WTC11 (cell line): ENCODE measurements at regions not wholly inside any gene's neighbourhood (a gene's known extent, or its start where the extent isn't known, plus 50 kb on each side); places are given as distances from the start of the nearest gene placed in this dataset.

Experiments
- ATAC-seq: fragments of 200-7000 bp; cut with Tn5 transposase; 2 replicates; pipeline ENCODE4 v1.10.0; 2021; ENCODE audit warnings: mild to moderate bottlenecking, moderate library complexity
- CTCF ChIA-PET: fragments of 300-600 bp; sonication (Branson Sonifier 250); formaldehyde crosslinking; loops from one replicate; lab custom pipeline; 2021; ENCODE audit warnings: antibody characterized with exemption; lab: Charles Lee
- POLR2A ChIA-PET: fragments of 350-600 bp; sonication (Branson Sonifier 250); formaldehyde crosslinking; loops from one replicate; lab custom pipeline; 2021; ENCODE audit warnings: antibody characterized with exemption; lab: Charles Lee
- DNase-seq: peaks from one replicate; pipeline ENCODE4 v3.0.0; 2021; ENCODE audit warnings: low spot score
- H3K27ac Mint-ChIP-seq: 2 replicates; pipeline ENCODE4 v1.8.0; 2021; ENCODE audit warnings: mixed read lengths
- H3K27me3 Mint-ChIP-seq: 2 replicates; pipeline ENCODE4 v1.8.0; 2021; ENCODE audit warnings: low read depth, mild to moderate bottlenecking, moderate library complexity, mixed read lengths
- H3K36me3 Mint-ChIP-seq: 2 replicates; pipeline ENCODE4 v1.8.0; 2021; ENCODE audit warnings: mixed read lengths
- H3K4me1 Mint-ChIP-seq: 2 replicates; pipeline ENCODE4 v1.8.0; 2022; ENCODE audit warnings: mixed read lengths
- H3K4me3 Mint-ChIP-seq: 2 replicates; pipeline ENCODE4 v1.8.0; 2021; ENCODE audit warnings: mild to moderate bottlenecking, moderate library complexity, mixed read lengths
- H3K9me3 Mint-ChIP-seq: 2 replicates; pipeline ENCODE4 v1.8.0; 2021; ENCODE audit warnings: mixed read lengths
- ESRRA ChIP-seq: sonication (generic); formaldehyde crosslinking; IDR thresholded peaks from 2 replicates; pipeline ENCODE4 v1.8.1; 2022; ENCODE audit warnings: mild to moderate bottlenecking, missing genetic modification reagents, borderline replicate concordance
- FOXP1 ChIP-seq: sonication (generic); formaldehyde crosslinking; IDR thresholded peaks from 2 replicates; pipeline ENCODE4 v1.8.0; 2022; ENCODE audit warnings: missing genetic modification reagents, mild to moderate bottlenecking, moderate library complexity, borderline replicate concordance
- GRHL2 ChIP-seq: fragments of 250-450 bp; sonication (Bioruptor Pico); IDR thresholded peaks from 2 replicates; pipeline ENCODE4 v1.8.0; 2022; ENCODE audit warnings: mild to moderate bottlenecking, moderate library complexity; ENCODE audit not compliant: insufficient replicate concordance, severe bottlenecking
- IRF2 ChIP-seq: sonication (generic); formaldehyde crosslinking; IDR thresholded peaks from 2 replicates; pipeline ENCODE4 v1.8.0; 2022; ENCODE audit warnings: low read depth, missing genetic modification reagents, borderline replicate concordance
- MXD4 ChIP-seq: fragments of 250-450 bp; sonication (Bioruptor Pico); IDR thresholded peaks from 2 replicates; pipeline ENCODE4 v1.8.0; 2021; ENCODE audit warnings: mild to moderate bottlenecking, moderate library complexity, borderline replicate concordance
- NFATC4 ChIP-seq: fragments of 250-450 bp; sonication (Bioruptor Pico); IDR thresholded peaks from 2 replicates; pipeline ENCODE4 v1.9.0; 2021; ENCODE audit warnings: mild to moderate bottlenecking
- NFE2L1 ChIP-seq: sonication (generic); formaldehyde crosslinking; IDR thresholded peaks from 2 replicates; pipeline ENCODE4 v1.8.1; 2023; ENCODE audit warnings: missing genetic modification reagents
- NR3C1 ChIP-seq: sonication (generic); formaldehyde crosslinking; conservative IDR thresholded peaks from 2 replicates; pipeline ENCODE4 v1.8.1; 2023; ENCODE audit warnings: low read depth, mild to moderate bottlenecking, missing genetic modification reagents
- RORB ChIP-seq: fragments of 250-450 bp; sonication (Bioruptor Pico); IDR thresholded peaks from 2 replicates; pipeline ENCODE4 v1.9.0; 2021; ENCODE audit warnings: mild to moderate bottlenecking
- SP1 ChIP-seq: sonication (generic); formaldehyde crosslinking; conservative IDR thresholded peaks from 2 replicates; pipeline ENCODE4 v1.8.1; 2022; ENCODE audit warnings: missing genetic modification reagents
- TCF7 ChIP-seq: sonication (generic); formaldehyde crosslinking; IDR thresholded peaks from 2 replicates; pipeline ENCODE4 v1.8.0; 2022; ENCODE audit warnings: mild to moderate bottlenecking, low read depth, missing genetic modification reagents, moderate library complexity
- ZNF232 ChIP-seq: sonication (generic); formaldehyde crosslinking; IDR thresholded peaks from 2 replicates; pipeline ENCODE4 v1.8.0; 2022; ENCODE audit warnings: mild to moderate bottlenecking, missing genetic modification reagents
- ZNF317 ChIP-seq: sonication (generic); formaldehyde crosslinking; IDR thresholded peaks from 2 replicates; pipeline ENCODE4 v1.8.1; 2023; ENCODE audit warnings: low read depth, mild to moderate bottlenecking, moderate library complexity, missing genetic modification reagents, borderline replicate concordance
- TF ChIP-seq, protein P1 (sequence below): sonication (generic); formaldehyde crosslinking; IDR thresholded peaks from 2 replicates; pipeline ENCODE4 v1.8.1; 2023; ENCODE audit warnings: mild to moderate bottlenecking, missing genetic modification reagents, borderline replicate concordance
- TF ChIP-seq, protein P2 (sequence below): sonication (generic); formaldehyde crosslinking; IDR thresholded peaks from 2 replicates; pipeline ENCODE4 v1.8.1; 2023; ENCODE audit warnings: mild to moderate bottlenecking, missing genetic modification reagents
- TF ChIP-seq, protein P3 (sequence below): sonication (generic); formaldehyde crosslinking; IDR thresholded peaks from 2 replicates; pipeline ENCODE4 v1.8.1; 2022; ENCODE audit warnings: mild to moderate bottlenecking, missing genetic modification reagents, moderate library complexity, borderline replicate concordance
- TF ChIP-seq, protein P4 (sequence below): fragments of 250-450 bp; sonication (Bioruptor Pico); IDR thresholded peaks from 2 replicates; pipeline ENCODE4 v1.9.0; 2021; ENCODE audit warnings: moderate library complexity, mild to moderate bottlenecking, inconsistent platforms, borderline replicate concordance
- TF ChIP-seq, protein P5 (sequence below): sonication (generic); formaldehyde crosslinking; IDR thresholded peaks from 2 replicates; pipeline ENCODE4 v1.8.0; 2022; ENCODE audit warnings: mild to moderate bottlenecking, missing genetic modification reagents
- TF ChIP-seq, protein P6 (sequence below): sonication (generic); formaldehyde crosslinking; conservative IDR thresholded peaks from 2 replicates; pipeline ENCODE4 v1.8.1; 2023; ENCODE audit warnings: mild to moderate bottlenecking, low read depth, missing genetic modification reagents, moderate library complexity

DNA sequence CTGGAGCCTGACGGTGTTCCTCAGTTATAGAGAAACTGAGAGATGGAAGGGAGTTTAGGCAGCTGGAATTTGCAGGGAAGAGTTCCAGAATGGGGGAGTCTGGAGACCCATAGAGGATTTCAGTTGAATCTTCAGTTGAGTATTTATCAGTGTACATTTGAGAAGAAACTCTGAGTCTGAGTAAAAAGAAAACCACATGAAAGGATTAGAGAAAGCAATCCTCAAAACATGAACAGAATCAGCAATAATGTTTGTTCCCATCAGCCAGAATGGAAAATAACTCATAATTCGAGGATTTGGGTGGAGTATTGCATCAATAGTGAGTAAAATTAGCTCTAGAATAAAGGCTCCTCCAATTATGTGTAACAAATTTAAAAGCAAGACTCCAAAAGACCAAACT, 130.0 kb upstream of the AHR start:
- Mint-ChIP-seq H3K4me3 (no peak overlapping the region), H3K9me3 (peaks cover 8% of the 10 kb centered on the region), H3K27me3 (no peaks in the 10 kb centered on the region), H3K4me1 (no peaks in the 10 kb centered on the region), H3K36me3 (no peaks in the 10 kb centered on the region), H3K27ac (no peak overlapping the region)
- ChIA-PET POLR2A (no interaction called here), CTCF (no interaction called here)
- ATAC-seq = no peak
- no peak for DNase-seq
- no peak for TF ChIP-seq NFATC4 (CRISPR knock-in tag)
- no peak for TF ChIP-seq RORB
- no peak for TF ChIP-seq FOXP1 (CRISPR knock-in tag)
- TF ChIP-seq, protein P1, sequence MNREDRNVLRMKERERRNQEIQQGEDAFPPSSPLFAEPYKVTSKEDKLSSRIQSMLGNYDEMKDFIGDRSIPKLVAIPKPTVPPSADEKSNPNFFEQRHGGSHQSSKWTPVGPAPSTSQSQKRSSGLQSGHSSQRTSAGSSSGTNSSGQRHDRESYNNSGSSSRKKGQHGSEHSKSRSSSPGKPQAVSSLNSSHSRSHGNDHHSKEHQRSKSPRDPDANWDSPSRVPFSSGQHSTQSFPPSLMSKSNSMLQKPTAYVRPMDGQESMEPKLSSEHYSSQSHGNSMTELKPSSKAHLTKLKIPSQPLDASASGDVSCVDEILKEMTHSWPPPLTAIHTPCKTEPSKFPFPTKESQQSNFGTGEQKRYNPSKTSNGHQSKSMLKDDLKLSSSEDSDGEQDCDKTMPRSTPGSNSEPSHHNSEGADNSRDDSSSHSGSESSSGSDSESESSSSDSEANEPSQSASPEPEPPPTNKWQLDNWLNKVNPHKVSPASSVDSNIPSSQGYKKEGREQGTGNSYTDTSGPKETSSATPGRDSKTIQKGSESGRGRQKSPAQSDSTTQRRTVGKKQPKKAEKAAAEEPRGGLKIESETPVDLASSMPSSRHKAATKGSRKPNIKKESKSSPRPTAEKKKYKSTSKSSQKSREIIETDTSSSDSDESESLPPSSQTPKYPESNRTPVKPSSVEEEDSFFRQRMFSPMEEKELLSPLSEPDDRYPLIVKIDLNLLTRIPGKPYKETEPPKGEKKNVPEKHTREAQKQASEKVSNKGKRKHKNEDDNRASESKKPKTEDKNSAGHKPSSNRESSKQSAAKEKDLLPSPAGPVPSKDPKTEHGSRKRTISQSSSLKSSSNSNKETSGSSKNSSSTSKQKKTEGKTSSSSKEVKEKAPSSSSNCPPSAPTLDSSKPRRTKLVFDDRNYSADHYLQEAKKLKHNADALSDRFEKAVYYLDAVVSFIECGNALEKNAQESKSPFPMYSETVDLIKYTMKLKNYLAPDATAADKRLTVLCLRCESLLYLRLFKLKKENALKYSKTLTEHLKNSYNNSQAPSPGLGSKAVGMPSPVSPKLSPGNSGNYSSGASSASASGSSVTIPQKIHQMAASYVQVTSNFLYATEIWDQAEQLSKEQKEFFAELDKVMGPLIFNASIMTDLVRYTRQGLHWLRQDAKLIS (CRISPR knock-in tag) = no peak
- TF ChIP-seq, protein P2, sequence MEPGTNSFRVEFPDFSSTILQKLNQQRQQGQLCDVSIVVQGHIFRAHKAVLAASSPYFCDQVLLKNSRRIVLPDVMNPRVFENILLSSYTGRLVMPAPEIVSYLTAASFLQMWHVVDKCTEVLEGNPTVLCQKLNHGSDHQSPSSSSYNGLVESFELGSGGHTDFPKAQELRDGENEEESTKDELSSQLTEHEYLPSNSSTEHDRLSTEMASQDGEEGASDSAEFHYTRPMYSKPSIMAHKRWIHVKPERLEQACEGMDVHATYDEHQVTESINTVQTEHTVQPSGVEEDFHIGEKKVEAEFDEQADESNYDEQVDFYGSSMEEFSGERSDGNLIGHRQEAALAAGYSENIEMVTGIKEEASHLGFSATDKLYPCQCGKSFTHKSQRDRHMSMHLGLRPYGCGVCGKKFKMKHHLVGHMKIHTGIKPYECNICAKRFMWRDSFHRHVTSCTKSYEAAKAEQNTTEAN (CRISPR knock-in tag) = no peak
- TF ChIP-seq, protein P3, sequence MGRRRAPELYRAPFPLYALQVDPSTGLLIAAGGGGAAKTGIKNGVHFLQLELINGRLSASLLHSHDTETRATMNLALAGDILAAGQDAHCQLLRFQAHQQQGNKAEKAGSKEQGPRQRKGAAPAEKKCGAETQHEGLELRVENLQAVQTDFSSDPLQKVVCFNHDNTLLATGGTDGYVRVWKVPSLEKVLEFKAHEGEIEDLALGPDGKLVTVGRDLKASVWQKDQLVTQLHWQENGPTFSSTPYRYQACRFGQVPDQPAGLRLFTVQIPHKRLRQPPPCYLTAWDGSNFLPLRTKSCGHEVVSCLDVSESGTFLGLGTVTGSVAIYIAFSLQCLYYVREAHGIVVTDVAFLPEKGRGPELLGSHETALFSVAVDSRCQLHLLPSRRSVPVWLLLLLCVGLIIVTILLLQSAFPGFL (CRISPR knock-in tag) = no peak
- TF ChIP-seq, protein P4, sequence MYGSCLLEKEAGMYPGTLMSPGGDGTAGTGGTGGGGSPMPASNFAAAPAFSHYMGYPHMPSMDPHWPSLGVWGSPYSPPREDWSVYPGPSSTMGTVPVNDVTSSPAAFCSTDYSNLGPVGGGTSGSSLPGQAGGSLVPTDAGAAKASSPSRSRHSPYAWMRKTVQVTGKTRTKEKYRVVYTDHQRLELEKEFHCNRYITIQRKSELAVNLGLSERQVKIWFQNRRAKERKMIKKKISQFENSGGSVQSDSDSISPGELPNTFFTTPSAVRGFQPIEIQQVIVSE (CRISPR knock-in tag) = no peak
- TF ChIP-seq ZNF232 = no peak
- TF ChIP-seq NR3C1 (CRISPR knock-in tag) = no peak
- no peak for TF ChIP-seq ESRRA (CRISPR knock-in tag)
- TF ChIP-seq, protein P5, sequence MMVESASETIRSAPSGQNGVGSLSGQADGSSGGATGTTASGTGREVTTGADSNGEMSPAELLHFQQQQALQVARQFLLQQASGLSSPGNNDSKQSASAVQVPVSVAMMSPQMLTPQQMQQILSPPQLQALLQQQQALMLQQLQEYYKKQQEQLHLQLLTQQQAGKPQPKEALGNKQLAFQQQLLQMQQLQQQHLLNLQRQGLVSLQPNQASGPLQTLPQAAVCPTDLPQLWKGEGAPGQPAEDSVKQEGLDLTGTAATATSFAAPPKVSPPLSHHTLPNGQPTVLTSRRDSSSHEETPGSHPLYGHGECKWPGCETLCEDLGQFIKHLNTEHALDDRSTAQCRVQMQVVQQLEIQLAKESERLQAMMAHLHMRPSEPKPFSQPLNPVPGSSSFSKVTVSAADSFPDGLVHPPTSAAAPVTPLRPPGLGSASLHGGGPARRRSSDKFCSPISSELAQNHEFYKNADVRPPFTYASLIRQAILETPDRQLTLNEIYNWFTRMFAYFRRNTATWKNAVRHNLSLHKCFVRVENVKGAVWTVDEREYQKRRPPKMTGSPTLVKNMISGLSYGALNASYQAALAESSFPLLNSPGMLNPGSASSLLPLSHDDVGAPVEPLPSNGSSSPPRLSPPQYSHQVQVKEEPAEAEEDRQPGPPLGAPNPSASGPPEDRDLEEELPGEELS (CRISPR knock-in tag) = no peak
- no peak for TF ChIP-seq GRHL2 (CRISPR knock-in tag)
- no peak for TF ChIP-seq IRF2 (CRISPR knock-in tag)
- no peak for TF ChIP-seq NFE2L1
- TF ChIP-seq MXD4 (CRISPR knock-in tag) = no peak

DNA sequence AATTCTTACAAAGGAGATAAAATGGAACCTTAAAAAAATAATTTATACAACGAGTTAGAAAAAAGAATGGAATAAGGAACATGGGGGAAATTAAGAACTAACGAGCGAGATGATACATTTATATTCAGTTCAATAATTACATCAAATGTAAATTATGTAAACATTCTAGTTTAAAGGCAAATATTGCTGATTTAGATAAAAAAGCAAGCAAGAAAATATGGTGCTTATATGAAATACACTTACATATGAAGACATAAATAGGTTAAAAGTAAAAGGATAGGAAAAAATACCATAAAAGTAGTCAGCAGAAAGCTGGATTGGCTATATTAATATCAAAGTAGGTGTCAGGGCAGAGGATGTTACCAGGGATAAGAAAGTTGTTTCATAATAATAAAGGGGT, 127.0 kb upstream of the AHR start:
- DNase-seq (no peak), ATAC-seq (no peak)
- Mint-ChIP-seq H3K27me3 (no peaks in the 10 kb centered on the region; the same call in 1 of the 2 replicates), H3K36me3 (no peaks in the 10 kb centered on the region), H3K4me1 (no peaks in the 10 kb centered on the region), H3K9me3 (peaks cover 8% of the 10 kb centered on the region), H3K4me3 (no peak overlapping the region), H3K27ac (no peak overlapping the region)
- CTCF ChIA-PET = no interaction called here
- POLR2A ChIA-PET = no interaction called here
- TF ChIP-seq, protein P6, sequence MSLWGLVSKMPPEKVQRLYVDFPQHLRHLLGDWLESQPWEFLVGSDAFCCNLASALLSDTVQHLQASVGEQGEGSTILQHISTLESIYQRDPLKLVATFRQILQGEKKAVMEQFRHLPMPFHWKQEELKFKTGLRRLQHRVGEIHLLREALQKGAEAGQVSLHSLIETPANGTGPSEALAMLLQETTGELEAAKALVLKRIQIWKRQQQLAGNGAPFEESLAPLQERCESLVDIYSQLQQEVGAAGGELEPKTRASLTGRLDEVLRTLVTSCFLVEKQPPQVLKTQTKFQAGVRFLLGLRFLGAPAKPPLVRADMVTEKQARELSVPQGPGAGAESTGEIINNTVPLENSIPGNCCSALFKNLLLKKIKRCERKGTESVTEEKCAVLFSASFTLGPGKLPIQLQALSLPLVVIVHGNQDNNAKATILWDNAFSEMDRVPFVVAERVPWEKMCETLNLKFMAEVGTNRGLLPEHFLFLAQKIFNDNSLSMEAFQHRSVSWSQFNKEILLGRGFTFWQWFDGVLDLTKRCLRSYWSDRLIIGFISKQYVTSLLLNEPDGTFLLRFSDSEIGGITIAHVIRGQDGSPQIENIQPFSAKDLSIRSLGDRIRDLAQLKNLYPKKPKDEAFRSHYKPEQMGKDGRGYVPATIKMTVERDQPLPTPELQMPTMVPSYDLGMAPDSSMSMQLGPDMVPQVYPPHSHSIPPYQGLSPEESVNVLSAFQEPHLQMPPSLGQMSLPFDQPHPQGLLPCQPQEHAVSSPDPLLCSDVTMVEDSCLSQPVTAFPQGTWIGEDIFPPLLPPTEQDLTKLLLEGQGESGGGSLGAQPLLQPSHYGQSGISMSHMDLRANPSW (CRISPR knock-in tag) = no peak
- TF ChIP-seq, protein P5 (CRISPR knock-in tag) = no peak
- TF ChIP-seq, protein P2 (CRISPR knock-in tag) = no peak
- TF ChIP-seq ZNF317 (no peak), SP1 (no peak), TCF7 (CRISPR knock-in tag) (no peak)
